Stomach (tissue), 4 donors: ENCODE measurements at regions not wholly inside any gene's neighbourhood (a gene's known extent, or its start where the extent isn't known, plus 50 kb on each side); places are given as distances from the start of the nearest gene placed in this dataset.

ENCODE experiments used
- CTCF ChIP-seq, 7 experiments: fragments of 450-650 bp in 4 of 7; fragments of 200-600 bp in 3 of 7; sonication (generic) in 3 of 7; IDR thresholded peaks; one replicate each; pipeline ENCODE4 v1.5.1; 2016 to 2019; ENCODE audit warnings: antibody characterized with exemption in 7 of 7, control low read depth in 2 of 7, mild to moderate bottlenecking in 1 of 7
- POLR2A ChIP-seq, 4 donors: fragments of 450-650 bp; IDR thresholded peaks; one replicate each; pipeline ENCODE4 v1.6.1; 2016; ENCODE audit warnings: antibody characterized with exemption in 4 of 4, control low read depth in 2 of 4, mild to moderate bottlenecking in 1 of 4, moderate library complexity in 1 of 4
- POLR2AphosphoS5 ChIP-seq, 3 donors: sonication (generic); formaldehyde crosslinking; IDR thresholded peaks; one replicate each; pipeline ENCODE4 v1.6.1; 2016; ENCODE audit warnings: antibody characterized with exemption in 3 of 3

DNA sequence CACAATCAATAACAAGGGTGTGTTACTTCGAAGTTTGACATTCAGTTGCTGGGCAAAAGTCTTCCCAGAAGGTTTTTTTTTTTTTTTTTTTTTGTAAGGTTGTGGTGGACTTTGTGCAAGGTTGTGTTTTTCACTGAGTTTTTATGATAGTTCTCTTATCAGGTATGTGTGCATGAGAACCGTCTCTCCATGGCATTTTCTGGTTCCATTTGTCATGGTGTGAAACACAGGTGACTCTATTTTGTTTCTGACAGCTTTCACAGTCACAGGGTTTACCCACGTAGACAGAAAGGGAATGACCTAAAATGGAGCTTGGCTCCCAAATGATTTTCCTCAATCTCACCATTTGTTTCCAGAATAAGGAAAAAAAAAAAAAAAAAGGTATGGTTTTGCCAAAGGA is 1377.2 kb upstream of the CADM2 start:
- TF ChIP-seq CTCF (IDR thresholded peaks at IDR 0.05), result no peak
- TF ChIP-seq POLR2AphosphoS5 (IDR thresholded peaks at IDR 0.05), result no peak
- TF ChIP-seq POLR2A (IDR thresholded peaks at IDR 0.05), result no peak
